Erythroblast (primary cell): ENCODE measurements at regions not wholly inside any gene's neighbourhood (a gene's known extent, or its start where the extent isn't known, plus 50 kb on each side); places are given as distances from the start of the nearest gene placed in this dataset.

ENCODE experiments used
- DNase-seq, 2 experiments: peaks; one replicate each; lab custom pipeline; 2025; lab: John Stamatoyannopoulos, UW
- GATA1 ChIP-seq: IDR thresholded peaks from 2 replicates; pipeline ENCODE4 v1.6.1; 2011; ENCODE audit warnings: low read depth, mild to moderate bottlenecking, control low read depth, low read length, moderate library complexity
- POLR2A ChIP-seq: IDR thresholded peaks from 2 replicates; pipeline ENCODE4 v1.6.1; 2011; ENCODE audit warnings: mild to moderate bottlenecking, low read length

- no peak for DNase-seq
- no peak for TF ChIP-seq GATA1
- no peak for TF ChIP-seq POLR2A
Observed at GRCh38 chr9:80049096-80049782, 477.5 kb downstream of the TLE4 start.

GRCh38 chr9:80046481-80046880 is 474.7 kb downstream of the TLE4 start:
- DNase-seq, result no peak
- TF ChIP-seq GATA1 (no peak), POLR2A (no peak)

GRCh38 chr9:80041821-80042220 is 470.1 kb downstream of the TLE4 start:
- DNase-seq, result no peak
- TF ChIP-seq POLR2A (no peak), GATA1 (no peak)

- no peak for DNase-seq
- TF ChIP-seq GATA1 (no peak), POLR2A (no peak)
Observed at GRCh38 chr9:80040457-80040856, 468.7 kb downstream of the TLE4 start.

- TF ChIP-seq GATA1 (no peak), POLR2A (no peak)
- no peak for DNase-seq
Observed at GRCh38 chr9:80030801-80031200, 459.0 kb downstream of the TLE4 start.

- TF ChIP-seq POLR2A (no peak), GATA1 (no peak)
- DNase-seq, result no peak
Observed at GRCh38 chr9:80028501-80028900, 456.7 kb downstream of the TLE4 start.

- TF ChIP-seq POLR2A (no peak), GATA1 (no peak)
- no peak for DNase-seq
Observed at GRCh38 chr9:80025796-80026520, 454.2 kb downstream of the TLE4 start.

- TF ChIP-seq POLR2A (no peak), GATA1 (no peak)
- DNase-seq, result no peak
Observed at GRCh38 chr9:80025131-80025530, 453.4 kb downstream of the TLE4 start.

GRCh38 chr9:80020530-80020929 is 448.8 kb downstream of the TLE4 start:
- TF ChIP-seq POLR2A (no peak), GATA1 (no peak)
- no peak for DNase-seq

- DNase-seq, result no peak
- TF ChIP-seq GATA1 (no peak), POLR2A (no peak)
Observed at GRCh38 chr9:80020056-80020455, 448.3 kb downstream of the TLE4 start.

- TF ChIP-seq POLR2A (no peak), GATA1 (no peak)
- DNase-seq, result no peak
Observed at GRCh38 chr9:80013891-80014290, 442.1 kb downstream of the TLE4 start.

- DNase-seq, result no peak
- no peak for TF ChIP-seq POLR2A
- no peak for TF ChIP-seq GATA1
Observed at GRCh38 chr9:80012557-80013330, 441.0 kb downstream of the TLE4 start.

- TF ChIP-seq POLR2A (no peak), GATA1 (no peak)
- no peak for DNase-seq
Observed at GRCh38 chr9:80009204-80009603, 437.4 kb downstream of the TLE4 start.

- DNase-seq, result no peak
- no peak for TF ChIP-seq GATA1
Observed at GRCh38 chr9:80004714-80005113, 432.9 kb downstream of the TLE4 start.
